ENCODE measurements at regions not wholly inside any gene's neighbourhood (a gene's known extent, or its start where the extent isn't known, plus 50 kb on each side); places are given as distances from the start of the nearest gene placed in this dataset.

GRCh38 chr11:103682318-103683184 is 353.9 kb upstream of the DDI1 start:
- H3K27ac ChIP-seq: no peak overlapping the region
- TF ChIP-seq CTCF (conservative IDR thresholded peaks at IDR 0.05): peak; percentile 83

- no peak for TF ChIP-seq CTCF (conservative IDR thresholded peaks at IDR 0.05)
- no peak overlapping the region for H3K27ac ChIP-seq
These were observed 352.9 kb upstream of the DDI1 start for GRCh38 chr11:103683576-103683975.

GRCh38 chr11:103688924-103689323 is 347.5 kb upstream of the DDI1 start:
- no peak overlapping the region for H3K27ac ChIP-seq
- TF ChIP-seq CTCF (conservative IDR thresholded peaks at IDR 0.05): no peak

- TF ChIP-seq CTCF (conservative IDR thresholded peaks at IDR 0.05): no peak
These were observed 346.1 kb upstream of the DDI1 start for GRCh38 chr11:103690356-103690755.

GRCh38 chr11:103696123-103696522 is 340.3 kb upstream of the DDI1 start:
- no peak overlapping the region for H3K27ac ChIP-seq
- no peak for TF ChIP-seq CTCF (conservative IDR thresholded peaks at IDR 0.05)

More at GRCh38 chr11:103690356-103690755, 346.1 kb upstream of the DDI1 start:
- no peak overlapping the region for H3K27ac ChIP-seq

- TF ChIP-seq CTCF (conservative IDR thresholded peaks at IDR 0.05): no peak; the same call in 1 of the 2 replicates
- H3K27ac ChIP-seq: no peak overlapping the region
These were observed 337.2 kb upstream of the DDI1 start for GRCh38 chr11:103699216-103699615.

GRCh38 chr11:103699656-103700055 is 336.8 kb upstream of the DDI1 start:
- no peak overlapping the region for H3K27ac ChIP-seq
- no peak for TF ChIP-seq CTCF (conservative IDR thresholded peaks at IDR 0.05)
